Colonic mucosa (tissue), 1 donor: ENCODE measurements at regions not wholly inside any gene's neighbourhood (a gene's known extent, or its start where the extent isn't known, plus 50 kb on each side); places are given as distances from the start of the nearest gene placed in this dataset. TPM values are rescaled to one million over a fixed set of nuclear protein-coding genes. Genes with fewer than 3 reads are reported as not detected.

Experiments
- microRNA-seq: library from miRNA; unstranded; fragments of <30 nt; microRNA quantifications from one replicate; pipeline ENCODE4, GENCODE V29; 2019
- donor health status: DM: no; HTN: no; CAD: no.

Small RNA genes lying in the stretch of these regions (microRNA-seq; reads per million reads assigned to microRNA genes)
- gene MIR4444-2, result not detected
